HUES6 (cell line): ENCODE measurements at regions not wholly inside any gene's neighbourhood (a gene's known extent, or its start where the extent isn't known, plus 50 kb on each side); places are given as distances from the start of the nearest gene placed in this dataset.
"Not testable (repeated sequence)": the region's sequence is repeated elsewhere in the genome, so short reads cannot be mapped to it uniquely, and the experiment has no call there.

ENCODE experiments used
- H3K27ac ChIP-seq: 2 replicates; pipeline ENCODE4 v1.7.0; 2013; ENCODE audit warnings: low read depth, mild to moderate bottlenecking, low read length, inconsistent platforms
- H3K27me3 ChIP-seq: 2 replicates; pipeline ENCODE4 v1.6.1; 2013; ENCODE audit warnings: low read length; ENCODE audit not compliant: control insufficient read depth, insufficient read depth
- H3K36me3 ChIP-seq: 2 replicates; pipeline ENCODE4 v1.6.1; 2013; ENCODE audit warnings: low read length; ENCODE audit not compliant: control insufficient read depth, insufficient read depth
- H3K4me1 ChIP-seq: 2 replicates; pipeline ENCODE4 v1.6.1; 2013; ENCODE audit warnings: low read length; ENCODE audit not compliant: control insufficient read depth, insufficient read depth
- H3K4me3 ChIP-seq: 2 replicates; pipeline ENCODE4 v1.5.1; 2013; ENCODE audit warnings: low read depth, low read length
- H3K9ac ChIP-seq: one replicate; pipeline ENCODE4 v1.6.1; 2013; ENCODE audit warnings: mild to moderate bottlenecking, low read length
- H3K9me3 ChIP-seq: 2 replicates; pipeline ENCODE4 v1.6.1; 2013; ENCODE audit warnings: low read depth, low read length; ENCODE audit not compliant: control insufficient read depth, insufficient read depth

- H3K27ac ChIP-seq = no peak overlapping the region
- no peaks in the 10 kb centered on the region for H3K27me3 ChIP-seq
- no peaks in the 10 kb centered on the region for H3K36me3 ChIP-seq
- H3K4me3 ChIP-seq = no peak overlapping the region
- H3K9me3 ChIP-seq = no peaks in the 10 kb centered on the region
- H3K9ac ChIP-seq = no peak overlapping the region
- no peaks in the 10 kb centered on the region; the same call in none of the 2 replicates for H3K4me1 ChIP-seq
Measured at GRCh38 chr12:102685841-102686240, 205.5 kb upstream of the IGF1 start.

- Histone ChIP-seq H3K36me3 (no peaks in the 10 kb centered on the region), H3K4me1 (peaks cover 3% of the 10 kb centered on the region), H3K4me3 (no peak overlapping the region), H3K27ac (no peak overlapping the region), H3K9me3 (no peaks in the 10 kb centered on the region), H3K27me3 (no peaks in the 10 kb centered on the region), H3K9ac (no peak overlapping the region)
Measured at GRCh38 chr12:102685172-102685571, 204.8 kb upstream of the IGF1 start.

- Histone ChIP-seq H3K36me3 (no peaks in the 10 kb centered on the region), H3K27me3 (no peaks in the 10 kb centered on the region), H3K9ac (no peak overlapping the region), H3K4me1 (peaks cover 5% of the 10 kb centered on the region), H3K9me3 (0 out of 2 replicates have a peak, but pooled peaks cover 2% of the 10 kb centered on the region), H3K4me3 (no peak overlapping the region), H3K27ac (no peak overlapping the region)
Measured at GRCh38 chr12:102682366-102683289, 202.3 kb upstream of the IGF1 start.

- H3K36me3 ChIP-seq = no peaks in the 10 kb centered on the region
- H3K27me3 ChIP-seq = no peaks in the 10 kb centered on the region
- H3K27ac ChIP-seq = no peak overlapping the region
- H3K4me3 ChIP-seq = no peak overlapping the region
- peaks cover 5% of the 10 kb centered on the region for H3K4me1 ChIP-seq
- 0 out of 2 replicates have a peak, but pooled peaks cover 2% of the 10 kb centered on the region for H3K9me3 ChIP-seq
- no peak overlapping the region for H3K9ac ChIP-seq
Measured at GRCh38 chr12:102681747-102682146, 201.4 kb upstream of the IGF1 start.

GRCh38 chr12:102681309-102681708 lies 200.9 kb upstream of the IGF1 start:
- Histone ChIP-seq H3K36me3 (no peaks in the 10 kb centered on the region), H3K27me3 (no peaks in the 10 kb centered on the region), H3K4me3 (no peak overlapping the region), H3K4me1 (peaks cover 5% of the 10 kb centered on the region), H3K9me3 (0 out of 2 replicates have a peak, but pooled peaks cover 2% of the 10 kb centered on the region), H3K9ac (no peak overlapping the region), H3K27ac (no peak overlapping the region)

- Histone ChIP-seq H3K9me3 (0 out of 2 replicates have a peak, but pooled peaks cover 2% of the 10 kb centered on the region), H3K27ac (no peak overlapping the region), H3K4me3 (no peak overlapping the region), H3K27me3 (no peaks in the 10 kb centered on the region), H3K36me3 (no peaks in the 10 kb centered on the region), H3K4me1 (peaks cover 5% of the 10 kb centered on the region), H3K9ac (no peak overlapping the region)
Measured at GRCh38 chr12:102680304-102680703, 199.9 kb upstream of the IGF1 start.

- Histone ChIP-seq H3K27me3 (no peaks in the 10 kb centered on the region), H3K36me3 (no peaks in the 10 kb centered on the region), H3K4me3 (no peak overlapping the region), H3K9ac (no peak overlapping the region), H3K4me1 (peaks cover 5% of the 10 kb centered on the region), H3K27ac (no peak overlapping the region), H3K9me3 (peaks cover 21% of the 10 kb centered on the region)
Measured at GRCh38 chr12:102676812-102677211, 196.4 kb upstream of the IGF1 start.

GRCh38 chr12:102675672-102676071 lies 195.3 kb upstream of the IGF1 start:
- Histone ChIP-seq H3K36me3 (no peaks in the 10 kb centered on the region), H3K9ac (no peak overlapping the region), H3K9me3 (peaks cover 21% of the 10 kb centered on the region), H3K4me1 (peaks cover 5% of the 10 kb centered on the region; the same call in 1 of the 2 replicates), H3K27ac (no peak overlapping the region), H3K27me3 (no peaks in the 10 kb centered on the region), H3K4me3 (no peak overlapping the region)

GRCh38 chr12:102673606-102674005 lies 193.2 kb upstream of the IGF1 start:
- H3K27ac ChIP-seq = no peak overlapping the region
- H3K27me3 ChIP-seq = no peaks in the 10 kb centered on the region
- H3K9me3 ChIP-seq = peaks cover 18% of the 10 kb centered on the region

GRCh38 chr12:102672212-102672611 lies 191.8 kb upstream of the IGF1 start:
- not testable (repeated sequence) for H3K27ac ChIP-seq, H3K4me1 ChIP-seq, H3K27me3 ChIP-seq, H3K9ac ChIP-seq, H3K36me3 ChIP-seq, H3K4me3 ChIP-seq
- peaks cover 18% of the 10 kb centered on the region for H3K9me3 ChIP-seq

More at GRCh38 chr12:102673606-102674005, 193.2 kb upstream of the IGF1 start:
- Histone ChIP-seq H3K9ac (no peak overlapping the region), H3K4me1 (peaks cover 5% of the 10 kb centered on the region; the same call in 1 of the 2 replicates), H3K4me3 (no peak overlapping the region), H3K36me3 (no peaks in the 10 kb centered on the region)

GRCh38 chr12:102669056-102669455 lies 188.7 kb upstream of the IGF1 start:
- H3K36me3 ChIP-seq = no peaks in the 10 kb centered on the region
- no peak overlapping the region for H3K4me3 ChIP-seq
- H3K9ac ChIP-seq = no peak overlapping the region
- H3K27ac ChIP-seq = no peak overlapping the region
- peaks cover 5% of the 10 kb centered on the region; the same call in 1 of the 2 replicates for H3K4me1 ChIP-seq
- no peaks in the 10 kb centered on the region for H3K27me3 ChIP-seq
- H3K9me3 ChIP-seq = peaks cover 13% of the 10 kb centered on the region
